T-helper 2 cell treated with Interferon-gamma antibody and Interleukin-4, amounts not matched to agents 5 μg/mL and 100 μg/mL, for 36 hours (primary cell): ENCODE measurements at regions not wholly inside any gene's neighbourhood (a gene's known extent, or its start where the extent isn't known, plus 50 kb on each side); places are given as distances from the start of the nearest gene placed in this dataset.
"Not testable (repeated sequence)": the region's sequence is repeated elsewhere in the genome, so short reads cannot be mapped to it uniquely, and the experiment has no call there.

ENCODE experiments used
- DNase-seq: peaks from one replicate; pipeline ENCODE4 v3.0.0; 2021; ENCODE audit warnings: low spot score
- H3K27ac Mint-ChIP-seq: one replicate; pipeline ENCODE4 v1.8.0; 2021; ENCODE audit warnings: mild to moderate bottlenecking, mixed read lengths
- H3K27me3 Mint-ChIP-seq: one replicate; pipeline ENCODE4 v1.8.0; 2021; ENCODE audit warnings: low read depth, mixed read lengths
- H3K36me3 Mint-ChIP-seq: one replicate; pipeline ENCODE4 v1.8.0; 2021; ENCODE audit warnings: low read depth, mixed read lengths
- H3K4me1 Mint-ChIP-seq: one replicate; pipeline ENCODE4 v1.8.0; 2021; ENCODE audit warnings: low read depth, mixed read lengths
- H3K4me3 Mint-ChIP-seq: one replicate; pipeline ENCODE4 v1.8.0; 2022; ENCODE audit warnings: mild to moderate bottlenecking, moderate library complexity, mixed read lengths
- H3K9me3 Mint-ChIP-seq: one replicate; pipeline ENCODE4 v1.8.0; 2021; ENCODE audit warnings: mixed read lengths

DNA sequence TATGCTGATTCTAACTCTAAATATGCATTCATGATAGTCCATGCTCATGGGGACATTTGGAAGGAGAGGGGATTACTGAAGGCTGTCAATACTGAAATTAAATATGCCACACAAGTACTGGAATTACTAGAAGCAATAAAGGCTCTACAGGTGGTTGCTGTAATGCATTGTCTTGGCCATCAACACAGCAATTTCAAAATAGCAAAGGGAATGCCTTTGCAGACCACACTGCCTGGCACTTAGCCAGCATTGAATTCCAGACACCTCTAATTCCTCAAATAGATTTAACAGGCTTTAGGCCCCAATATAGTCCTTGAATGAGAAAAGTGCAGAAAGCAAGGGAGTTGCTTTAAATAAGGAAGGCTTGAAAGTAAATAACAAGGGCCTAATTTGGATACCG is 115.8 kb upstream of the PLCL2 start:
- peaks cover 3% of the 10 kb centered on the region for H3K4me1 Mint-ChIP-seq
- H3K4me3 Mint-ChIP-seq = no peak overlapping the region
- no peaks in the 10 kb centered on the region for H3K36me3 Mint-ChIP-seq
- no peak for DNase-seq
- H3K27ac Mint-ChIP-seq = no peak overlapping the region
- H3K9me3 Mint-ChIP-seq = no peaks in the 10 kb centered on the region
- no peaks in the 10 kb centered on the region for H3K27me3 Mint-ChIP-seq

DNA sequence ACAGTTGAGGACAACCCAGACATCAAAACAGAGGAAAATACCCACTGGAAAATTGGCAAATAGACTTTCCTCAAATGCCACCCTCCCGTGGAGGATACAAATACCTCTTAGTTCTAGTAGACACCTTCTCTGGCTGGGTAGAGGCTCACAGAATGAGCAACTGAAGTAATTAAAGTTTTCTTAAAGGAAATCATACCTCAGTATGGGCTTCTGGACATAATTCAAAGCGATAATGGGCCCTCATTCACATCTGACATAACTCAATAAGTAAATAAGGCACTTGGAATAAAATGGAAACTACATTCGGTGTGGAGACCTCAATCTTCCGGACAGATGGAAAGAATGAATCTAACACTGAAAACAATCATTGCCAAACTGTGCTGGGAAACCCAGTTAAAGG is 115.2 kb upstream of the PLCL2 start:
- no peak for DNase-seq
- H3K27ac Mint-ChIP-seq = no peak overlapping the region
- H3K9me3 Mint-ChIP-seq = no peaks in the 10 kb centered on the region
- H3K27me3 Mint-ChIP-seq = peaks cover 2% of the 10 kb centered on the region
- H3K4me3 Mint-ChIP-seq = no peak overlapping the region
- peaks cover 5% of the 10 kb centered on the region for H3K4me1 Mint-ChIP-seq
- H3K36me3 Mint-ChIP-seq = no peaks in the 10 kb centered on the region

DNA sequence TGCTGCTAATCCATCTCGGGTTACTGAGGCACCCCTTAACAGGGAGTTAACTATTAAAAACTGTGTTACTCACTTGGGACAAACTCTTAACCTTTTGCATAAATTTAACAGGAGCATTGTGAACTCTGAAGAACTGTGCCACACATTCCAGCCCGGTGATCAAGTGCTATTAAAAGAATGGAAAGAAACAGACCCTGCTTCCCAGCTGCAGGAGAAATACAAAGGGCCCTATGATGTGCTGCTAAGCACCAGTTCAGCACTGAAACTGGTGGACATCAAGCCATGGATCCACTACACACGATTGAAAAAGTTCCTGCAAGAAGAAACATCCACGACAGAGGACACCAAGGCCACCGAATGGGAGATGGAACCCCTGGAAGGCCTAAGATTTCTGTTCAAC is 114.7 kb upstream of the PLCL2 start:
- H3K4me3 Mint-ChIP-seq = no peak overlapping the region
- no peaks in the 10 kb centered on the region for H3K9me3 Mint-ChIP-seq
- DNase-seq = no peak
- no peak overlapping the region for H3K27ac Mint-ChIP-seq
- H3K36me3 Mint-ChIP-seq = no peaks in the 10 kb centered on the region
- peaks cover 8% of the 10 kb centered on the region for H3K4me1 Mint-ChIP-seq
- peaks cover 6% of the 10 kb centered on the region for H3K27me3 Mint-ChIP-seq

DNA sequence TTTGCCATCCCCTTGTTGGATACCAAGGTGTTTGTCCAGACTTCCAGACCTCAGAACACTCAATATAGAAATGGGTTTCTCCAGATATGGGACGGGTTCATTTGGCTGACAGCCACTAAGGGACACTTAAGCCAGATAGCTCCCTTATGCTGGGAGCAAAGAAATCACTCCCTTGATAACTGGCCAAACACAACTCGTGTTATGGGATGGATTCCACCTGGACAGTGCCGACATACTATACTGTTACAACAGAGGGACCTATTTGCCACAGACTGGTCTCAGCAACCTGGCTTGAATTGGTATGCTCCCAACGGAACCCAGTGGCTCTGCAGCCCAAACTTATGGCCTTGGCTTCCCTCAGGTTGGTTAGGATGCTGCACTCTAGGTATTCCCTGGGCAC is 114.0 kb upstream of the PLCL2 start:
- no peak overlapping the region for H3K27ac Mint-ChIP-seq
- no peaks in the 10 kb centered on the region for H3K36me3 Mint-ChIP-seq
- DNase-seq = no peak
- H3K9me3 Mint-ChIP-seq = no peaks in the 10 kb centered on the region
- peaks cover 8% of the 10 kb centered on the region for H3K4me1 Mint-ChIP-seq
- no peak overlapping the region for H3K4me3 Mint-ChIP-seq
- peaks cover 6% of the 10 kb centered on the region for H3K27me3 Mint-ChIP-seq

GRCh38 chr3:16773594-16773993 is 111.2 kb upstream of the PLCL2 start:
- H3K36me3 Mint-ChIP-seq, H3K4me3 Mint-ChIP-seq, DNase-seq, H3K9me3 Mint-ChIP-seq, H3K27ac Mint-ChIP-seq, H3K4me1 Mint-ChIP-seq: not testable (repeated sequence)
- H3K27me3 Mint-ChIP-seq = peaks cover 11% of the 10 kb centered on the region

DNA sequence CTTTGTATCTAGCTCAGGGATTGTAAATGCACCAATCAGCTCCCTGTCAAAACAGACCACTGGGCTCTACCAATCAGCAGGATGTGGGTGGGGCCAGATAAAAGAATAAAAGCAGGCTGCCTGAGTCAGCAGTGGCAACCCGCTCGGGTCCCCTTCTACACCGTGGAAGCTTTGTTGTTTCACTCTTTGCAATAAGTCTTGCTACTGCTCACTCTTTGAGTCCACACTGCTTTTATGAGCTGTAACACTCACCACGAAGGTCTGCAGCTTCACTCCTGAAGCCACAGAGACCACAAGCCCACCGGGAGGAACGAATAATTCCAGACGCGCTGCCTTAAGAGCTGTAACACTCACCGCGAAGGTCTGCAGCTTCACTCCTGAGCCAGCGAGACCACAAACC is 110.2 kb upstream of the PLCL2 start:
- not testable (repeated sequence) for H3K9me3 Mint-ChIP-seq, H3K27ac Mint-ChIP-seq, H3K36me3 Mint-ChIP-seq, H3K4me3 Mint-ChIP-seq, H3K4me1 Mint-ChIP-seq, DNase-seq
- H3K27me3 Mint-ChIP-seq = peaks cover 18% of the 10 kb centered on the region

DNA sequence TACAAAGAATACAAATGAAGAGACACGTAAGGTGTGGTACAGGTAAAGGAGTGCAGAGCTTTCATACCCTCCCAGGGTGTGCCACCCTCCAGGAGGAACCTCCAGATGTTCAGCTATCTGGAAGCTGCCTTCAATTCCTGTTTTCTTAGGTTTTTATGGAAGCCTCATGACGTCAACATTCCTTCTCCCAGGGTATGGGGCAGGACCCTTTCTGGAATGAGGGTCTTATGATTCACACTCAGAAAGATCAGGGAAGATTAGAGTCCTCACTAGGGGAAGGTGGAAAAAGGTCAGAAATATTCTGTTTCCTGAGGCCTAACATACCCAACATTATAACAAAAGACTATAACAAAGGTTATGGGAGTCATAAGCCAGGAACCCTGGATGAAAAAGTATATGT is 99.8 kb upstream of the PLCL2 start:
- Mint-ChIP-seq H3K4me1 (no peaks in the 10 kb centered on the region), H3K36me3 (no peaks in the 10 kb centered on the region), H3K9me3 (no peaks in the 10 kb centered on the region), H3K27ac (no peak overlapping the region), H3K27me3 (peaks cover 3% of the 10 kb centered on the region), H3K4me3 (no peak overlapping the region)
- no peak for DNase-seq

- Mint-ChIP-seq H3K4me1 (no peaks in the 10 kb centered on the region), H3K27me3 (peaks cover 3% of the 10 kb centered on the region), H3K4me3 (no peak overlapping the region), H3K9me3 (no peaks in the 10 kb centered on the region), H3K36me3 (no peaks in the 10 kb centered on the region), H3K27ac (no peak overlapping the region)
- DNase-seq = no peak
These were observed 99.3 kb upstream of the PLCL2 start for GRCh38 chr3:16785465-16785864.

GRCh38 chr3:16788440-16789056 is 96.2 kb upstream of the PLCL2 start:
- Mint-ChIP-seq H3K4me1 (peaks cover 3% of the 10 kb centered on the region), H3K27me3 (peaks cover 3% of the 10 kb centered on the region), H3K4me3 (no peak overlapping the region), H3K36me3 (no peaks in the 10 kb centered on the region), H3K9me3 (no peaks in the 10 kb centered on the region), H3K27ac (no peak overlapping the region)
- DNase-seq = no peak

DNA sequence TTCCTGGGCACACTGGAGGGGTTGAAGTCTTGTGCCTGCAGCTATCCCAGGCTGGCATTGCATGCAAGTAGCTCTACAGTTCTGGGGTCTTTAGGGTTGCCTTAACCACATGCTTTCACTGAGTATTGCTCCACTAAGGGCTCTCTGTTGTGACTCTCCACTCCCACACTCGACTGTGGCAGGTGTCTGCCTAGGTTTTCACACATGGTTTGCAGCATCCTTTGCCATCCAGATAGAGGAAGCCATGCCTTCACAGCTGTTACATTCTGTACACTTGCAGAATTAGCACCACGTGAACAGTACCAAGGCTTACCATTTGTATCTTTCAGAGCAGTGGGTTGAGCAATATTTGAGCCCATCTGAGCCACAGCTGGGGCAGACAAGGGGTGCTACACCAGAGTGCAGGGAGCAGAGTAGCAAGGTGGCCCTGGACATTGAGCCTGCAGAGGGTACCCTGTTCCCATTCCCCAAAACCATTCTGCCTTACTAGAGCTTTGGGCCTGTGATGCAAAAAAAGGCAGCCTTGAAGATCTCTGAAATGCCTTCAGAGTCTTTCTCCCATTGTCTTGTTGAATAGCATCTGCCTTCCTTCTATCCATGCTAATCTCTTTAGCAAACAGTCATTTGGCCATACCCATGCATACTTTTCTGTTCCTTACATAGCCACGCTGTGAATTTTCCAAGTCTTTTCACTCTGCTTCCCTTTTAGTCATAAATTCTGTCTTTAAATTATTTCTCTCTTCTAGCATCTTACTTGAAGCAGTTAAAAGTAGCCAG is 95.2 kb upstream of the PLCL2 start:
- Mint-ChIP-seq H3K4me1 (peaks cover 3% of the 10 kb centered on the region), H3K36me3 (no peaks in the 10 kb centered on the region), H3K27ac (no peak overlapping the region), H3K4me3 (no peak overlapping the region), H3K9me3 (no peaks in the 10 kb centered on the region), H3K27me3 (no peaks in the 10 kb centered on the region)
- DNase-seq = no peak

GRCh38 chr3:16790432-16791400 is 94.0 kb upstream of the PLCL2 start:
- Mint-ChIP-seq H3K4me1 (peaks cover 3% of the 10 kb centered on the region), H3K27ac (no peak overlapping the region), H3K27me3 (no peaks in the 10 kb centered on the region), H3K4me3 (no peak overlapping the region), H3K9me3 (no peaks in the 10 kb centered on the region), H3K36me3 (no peaks in the 10 kb centered on the region)
- no peak for DNase-seq

DNA sequence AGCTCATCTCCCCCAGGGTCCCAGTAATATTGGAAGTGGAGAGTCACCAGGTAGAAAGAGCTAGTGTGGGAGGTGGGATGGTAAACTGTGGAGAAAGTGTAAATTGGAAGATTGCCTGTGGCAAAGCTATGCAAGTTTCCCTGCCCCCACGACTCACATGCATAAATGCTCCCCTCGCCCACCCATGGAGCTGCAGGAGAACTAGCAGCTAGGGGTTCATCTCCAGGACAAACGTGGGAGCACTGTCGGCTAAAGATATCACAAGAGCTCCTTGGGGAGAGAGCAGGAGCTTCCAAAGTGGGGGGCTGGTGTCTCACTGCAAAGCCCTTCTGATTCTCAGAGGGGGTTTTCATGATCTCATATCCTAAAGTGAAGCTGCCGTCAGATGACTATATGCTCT is 91.4 kb upstream of the PLCL2 start:
- Mint-ChIP-seq H3K27me3 (no peaks in the 10 kb centered on the region), H3K27ac (no peak overlapping the region), H3K4me1 (peaks cover 13% of the 10 kb centered on the region), H3K9me3 (no peaks in the 10 kb centered on the region), H3K36me3 (no peaks in the 10 kb centered on the region), H3K4me3 (no peak overlapping the region)
- no peak for DNase-seq

DNA sequence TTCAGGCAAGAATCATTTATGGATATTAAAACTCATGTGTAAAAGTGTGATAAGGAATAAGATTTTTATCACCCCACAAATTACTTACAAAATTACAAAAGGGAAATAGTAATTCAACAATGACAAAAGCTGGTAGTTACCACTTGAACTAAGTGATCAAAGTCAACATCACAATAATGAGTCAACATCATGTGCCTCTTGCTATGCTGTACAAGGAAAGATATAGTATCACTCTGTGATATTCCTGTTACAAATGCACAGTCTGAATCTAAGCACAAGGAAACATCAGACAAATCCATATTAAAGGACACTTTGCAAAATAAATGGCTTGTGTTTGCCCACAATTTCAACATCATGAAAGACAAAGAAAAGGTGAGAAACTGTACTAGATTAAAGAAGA is 90.5 kb upstream of the PLCL2 start:
- H3K36me3 Mint-ChIP-seq = no peaks in the 10 kb centered on the region
- peaks cover 5% of the 10 kb centered on the region for H3K9me3 Mint-ChIP-seq
- DNase-seq = no peak
- no peak overlapping the region for H3K4me3 Mint-ChIP-seq
- H3K27ac Mint-ChIP-seq = no peak overlapping the region
- no peaks in the 10 kb centered on the region for H3K27me3 Mint-ChIP-seq
- H3K4me1 Mint-ChIP-seq = peaks cover 13% of the 10 kb centered on the region

GRCh38 chr3:16795581-16795980 is 89.2 kb upstream of the PLCL2 start:
- Mint-ChIP-seq H3K27ac (no peak overlapping the region), H3K9me3 (peaks cover 5% of the 10 kb centered on the region), H3K27me3 (no peaks in the 10 kb centered on the region), H3K4me1 (peaks cover 17% of the 10 kb centered on the region), H3K36me3 (no peaks in the 10 kb centered on the region), H3K4me3 (no peak overlapping the region)
- DNase-seq = no peak
